ENCODE measurements at regions not wholly inside any gene's neighbourhood (a gene's known extent, or its start where the extent isn't known, plus 50 kb on each side); places are given as distances from the start of the nearest gene placed in this dataset.

GRCh38 chr4:73682508-73682907, 57.9 kb upstream of the CXCL8 start:
- TF ChIP-seq CBX2 (IDR thresholded peaks at IDR 0.05; ENCODE audit: borderline replicate concordance, low read depth) (no peak), JUNB (IDR thresholded peaks at IDR 0.05) (no peak), MYC (IDR thresholded peaks at IDR 0.05; ENCODE audit: borderline replicate concordance, low read length) (no peak), TP53 (CRISPR knock-in tag; IDR thresholded peaks at IDR 0.05) (no peak), RAD21 (conservative IDR thresholded peaks at IDR 0.05 in 1 of 2, IDR thresholded peaks at IDR 0.05 in 1 of 2) (no peak), REST (IDR thresholded peaks at IDR 0.05) (no peak), MAX (IDR thresholded peaks at IDR 0.05) (no peak), POLR2A (IDR thresholded peaks at IDR 0.05; ENCODE audit: low read length) (no peak), CTCF (IDR thresholded peaks at IDR 0.05) (no peak), BHLHE40 (IDR thresholded peaks at IDR 0.05; ENCODE audit: low read depth, low read length) (no peak), JUN (IDR thresholded peaks at IDR 0.05) (no peak)

Data from A549 (cell line).